ENCODE measurements at regions not wholly inside any gene's neighbourhood (a gene's known extent, or its start where the extent isn't known, plus 50 kb on each side); places are given as distances from the start of the nearest gene placed in this dataset.

GRCh38 chr12:38144049-38144448, 172.5 kb upstream of the ALG10B start:
- in situ Hi-C loops (cut with HindIII; ENCODE audit: low pct_unique_long_range_greater_than_20kb, low sequenced_read_pairs) = no loop called here
- TF ChIP-seq JUND (IDR thresholded peaks at IDR 0.05; ENCODE audit: low read depth) = no peak
- DNase-seq (ENCODE audit: low read depth in 1 of 2, low spot score in 1 of 2) = peak in 1 of 2 experiments; percentile 69

- no peak for TF ChIP-seq JUND (IDR thresholded peaks at IDR 0.05; ENCODE audit: low read depth)
- peak in 1 of 2 experiments; percentile 51 for DNase-seq (ENCODE audit: low read depth in 1 of 2, low spot score in 1 of 2)
- in situ Hi-C loops (cut with HindIII; ENCODE audit: low pct_unique_long_range_greater_than_20kb, low sequenced_read_pairs) = no loop called here
Measured at GRCh38 chr12:38144601-38145436, 171.8 kb upstream of the ALG10B start.

- peak; percentile 44 to 95 for DNase-seq (ENCODE audit: low read depth in 1 of 2, low spot score in 1 of 2)
- TF ChIP-seq JUND (IDR thresholded peaks at IDR 0.05; ENCODE audit: low read depth) = no peak
Measured at GRCh38 chr12:38149395-38150073, 167.0 kb upstream of the ALG10B start.

GRCh38 chr12:38151991-38152700, 164.4 kb upstream of the ALG10B start:
- no peak for TF ChIP-seq JUND (IDR thresholded peaks at IDR 0.05; ENCODE audit: low read depth)
- no peak for DNase-seq (ENCODE audit: low read depth in 1 of 2, low spot score in 1 of 2)
- in situ Hi-C loops (cut with HindIII; ENCODE audit: low pct_unique_long_range_greater_than_20kb, low sequenced_read_pairs) = no loop called here

More at GRCh38 chr12:38149395-38150073, 167.0 kb upstream of the ALG10B start:
- in situ Hi-C loops (cut with HindIII; ENCODE audit: low pct_unique_long_range_greater_than_20kb, low sequenced_read_pairs) = no loop called here

GRCh38 chr12:38152816-38153736, 163.5 kb upstream of the ALG10B start:
- DNase-seq (ENCODE audit: low read depth in 1 of 2, low spot score in 1 of 2) = no peak
- in situ Hi-C loops (cut with HindIII; ENCODE audit: low pct_unique_long_range_greater_than_20kb, low sequenced_read_pairs) = no loop called here
- TF ChIP-seq JUND (IDR thresholded peaks at IDR 0.05; ENCODE audit: low read depth) = no peak

- in situ Hi-C loops (cut with HindIII; ENCODE audit: low pct_unique_long_range_greater_than_20kb, low sequenced_read_pairs) = no loop called here
- no peak for DNase-seq (ENCODE audit: low read depth in 1 of 2, low spot score in 1 of 2)
- TF ChIP-seq JUND (IDR thresholded peaks at IDR 0.05; ENCODE audit: low read depth) = no peak
Measured at GRCh38 chr12:38153737-38154061, 162.9 kb upstream of the ALG10B start.

GRCh38 chr12:38154096-38155019, 162.2 kb upstream of the ALG10B start:
- DNase-seq (ENCODE audit: low read depth in 1 of 2, low spot score in 1 of 2) = no peak
- in situ Hi-C loops (cut with HindIII; ENCODE audit: low pct_unique_long_range_greater_than_20kb, low sequenced_read_pairs) = no loop called here
- no peak for TF ChIP-seq JUND (IDR thresholded peaks at IDR 0.05; ENCODE audit: low read depth)

- in situ Hi-C loops (cut with HindIII; ENCODE audit: low pct_unique_long_range_greater_than_20kb, low sequenced_read_pairs) = no loop called here
Measured at GRCh38 chr12:38155020-38155395, 161.6 kb upstream of the ALG10B start.

GRCh38 chr12:38155526-38156496, 160.8 kb upstream of the ALG10B start:
- in situ Hi-C loops (cut with HindIII; ENCODE audit: low pct_unique_long_range_greater_than_20kb, low sequenced_read_pairs) = no loop called here

More at GRCh38 chr12:38155020-38155395, 161.6 kb upstream of the ALG10B start:
- TF ChIP-seq JUND (IDR thresholded peaks at IDR 0.05; ENCODE audit: low read depth) = no peak
- no peak for DNase-seq (ENCODE audit: low read depth in 1 of 2, low spot score in 1 of 2)

More at GRCh38 chr12:38155526-38156496, 160.8 kb upstream of the ALG10B start:
- no peak for DNase-seq (ENCODE audit: low read depth in 1 of 2, low spot score in 1 of 2)
- TF ChIP-seq JUND (IDR thresholded peaks at IDR 0.05; ENCODE audit: low read depth) = no peak
